K562 (cell line): ENCODE measurements at regions not wholly inside any gene's neighbourhood (a gene's known extent, or its start where the extent isn't known, plus 50 kb on each side); places are given as distances from the start of the nearest gene placed in this dataset.

Source experiments
- ATAC-seq: fragments of 200-7000 bp; cut with Tn5 transposase; 3 replicates; pipeline ENCODE4 v1.9.1; 2020; ENCODE audit warnings: moderate library complexity
- BruUV-seq: library from RNA; stranded (reverse); fragments of 400-500 nt; replicated peaks from 2 replicates; lab custom pipeline; 2021; lab: Mats Ljungman, UMichigan
- CTCF ChIA-PET: fragments of 300-600 bp; formaldehyde crosslinking; extraction: SDS; loops from one replicate; lab custom pipeline; 2021; ENCODE audit warnings: low intra/inter-chr PET ratio; lab: Yijun Ruan, JAX
- POLR2A ChIA-PET: fragments of 300-600, 350-650 bp; sonication (Branson Sonifier 250); formaldehyde crosslinking; extraction: SDS; loops from one replicate; lab custom pipeline; 2021; ENCODE audit warnings: antibody characterized with exemption, inconsistent platforms; lab: Yijun Ruan, JAX
- DNase-seq, 4 experiments: peaks; one replicate each; pipeline versions ENCODE4 v3.0.0 to v3.0.0-alpha.2; 2011 to 2018; ENCODE audit warnings: low spot score in 3 of 4, mixed read lengths in 3 of 4; ENCODE audit errors: extremely low read depth in 1 of 4
- FAIRE-seq: peaks from 2 replicates; lab custom pipeline; 2011; peaks lifted over from hg19 to GRCh38; lab: Jason Lieb, UNC
- H2AFZ ChIP-seq: 2 replicates; pipeline ENCODE4 v1.6.0; 2011; ENCODE audit warnings: low read depth, low read length, control low read depth, inconsistent platforms
- H3K27ac ChIP-seq: fragments of 200-600 bp; 3 replicates; pipeline ENCODE4 v1.8.0; 2011; ENCODE audit warnings: low read depth, mild to moderate bottlenecking, control low read depth, inconsistent platforms, low read length, moderate library complexity, mixed read lengths; ENCODE audit errors: extremely low read depth
- H3K27me3 ChIP-seq, 2 experiments: fragments of 300-600 bp in 1 of 2; 2 replicates in 1 of 2; 3 replicates in 1 of 2; pipeline versions ENCODE4 v1.6.0 to v1.8.0; 2011; ENCODE audit warnings: inconsistent platforms in 2 of 2, low read length in 2 of 2, mild to moderate bottlenecking in 1 of 2, mixed read lengths in 1 of 2, moderate library complexity in 1 of 2; ENCODE audit not compliant: control insufficient read depth in 2 of 2, insufficient read depth in 2 of 2
- H3K36me3 ChIP-seq: fragments of 300-600 bp; 3 replicates; pipeline ENCODE4 v1.8.0; 2011; ENCODE audit warnings: mild to moderate bottlenecking, low read length, inconsistent platforms; ENCODE audit not compliant: control insufficient read depth, insufficient read depth
- H3K4me1 ChIP-seq, 2 experiments: fragments of 200-600 bp in 1 of 2; replicated peaks in 1 of 2; 2 replicates in 1 of 2; 3 replicates in 1 of 2; pipeline versions ENCODE4 v1.5.1 to v1.8.0; 2011; ENCODE audit warnings: inconsistent platforms in 2 of 2, low read length in 2 of 2, mild to moderate bottlenecking in 1 of 2, mixed read lengths in 1 of 2, moderate library complexity in 1 of 2; ENCODE audit not compliant: control insufficient read depth in 2 of 2, insufficient read depth in 2 of 2
- H3K4me2 ChIP-seq: 2 replicates; pipeline ENCODE4 v1.6.1; 2011; ENCODE audit warnings: low read length, control low read depth, inconsistent platforms, mixed read lengths; ENCODE audit not compliant: insufficient read depth
- H3K4me3 ChIP-seq: fragments of 200-600 bp; sonication (generic), shearing (Covaris generic); 2 replicates; pipeline ENCODE4 v1.5.1; 2016; ENCODE audit warnings: control low read depth, inconsistent platforms
- H3K79me2 ChIP-seq: fragments of 200-600 bp; 3 replicates; pipeline ENCODE4 v1.8.0; 2011; ENCODE audit warnings: low read length, inconsistent platforms; ENCODE audit not compliant: control insufficient read depth, insufficient read depth
- H3K9ac ChIP-seq, 2 experiments: 2 replicates each; pipeline versions ENCODE4 v1.6.0 to v1.6.1; 2011; ENCODE audit warnings: low read depth in 2 of 2, low read length in 2 of 2, control low read depth in 1 of 2, inconsistent platforms in 1 of 2, mild to moderate bottlenecking in 1 of 2, mixed read lengths in 1 of 2; ENCODE audit not compliant: insufficient read depth in 1 of 2
- H3K9me1 ChIP-seq: one replicate; pipeline ENCODE4 v1.6.0; 2011; ENCODE audit warnings: inconsistent platforms, mild to moderate bottlenecking, low read length, moderate library complexity; ENCODE audit not compliant: control insufficient read depth, insufficient read depth
- H3K9me3 ChIP-seq: replicated peaks from 2 replicates; pipeline ENCODE4 v1.5.1; 2011; ENCODE audit warnings: low read depth, low read length, inconsistent platforms; ENCODE audit not compliant: control insufficient read depth, insufficient read depth
- H4K20me1 ChIP-seq: replicated peaks from 2 replicates; pipeline ENCODE4 v1.6.1; 2011; ENCODE audit warnings: low read length, inconsistent platforms, mixed read lengths; ENCODE audit not compliant: control insufficient read depth, insufficient read depth
- USF1 ChIP-seq: sonication (generic); formaldehyde crosslinking; IDR thresholded peaks from 2 replicates; pipeline ENCODE4 v1.9.0; 2022; ENCODE audit warnings: mild to moderate bottlenecking, missing genetic modification reagents
- ZNF589 ChIP-seq: fragments of 200-800 bp; sonication (Bioruptor generic); IDR thresholded peaks from 2 replicates; pipeline ENCODE4 v1.6.1; 2016; ENCODE audit warnings: low read depth, missing genetic modification characterization, missing compliant biosample characterization
- ZNF766 ChIP-seq: fragments of 200-800 bp; sonication (Bioruptor generic); conservative IDR thresholded peaks from 2 replicates; pipeline ENCODE4 v1.6.1; 2016; ENCODE audit warnings: missing genetic modification characterization, missing compliant biosample characterization
- WGBS: fragments of 100-300 bp; shearing (Covaris generic); methylation state at CpG from one replicate; pipeline ENCODE4 v1.1.6; 2016; ENCODE audit warnings: low coverage, mixed read lengths; ENCODE audit not compliant: insufficient coverage; ENCODE audit errors: missing lambda C conversion rate; 5-methylcytosine and 5-hydroxymethylcytosine counted together
- in situ Hi-C: fragments of 300-500 bp; cut with MboI; formaldehyde crosslinking; loops from 4 replicates; pipeline ENCODE4 v1.15.0; 2018; ENCODE audit warnings: inconsistent platforms, mixed read lengths
- intact Hi-C: fragments of 100-400 bp; cut with micrococcal nuclease; formaldehyde crosslinking; loops from 2 replicates; pipeline ENCODE4 v1.14.2; 2022
- TF ChIP-seq, protein P1 (sequence below): fragments of 450-650 bp; formaldehyde crosslinking; IDR thresholded peaks from 2 replicates; pipeline ENCODE4 v1.4.0; 2022; ENCODE audit warnings: missing genetic modification characterization

DNA sequence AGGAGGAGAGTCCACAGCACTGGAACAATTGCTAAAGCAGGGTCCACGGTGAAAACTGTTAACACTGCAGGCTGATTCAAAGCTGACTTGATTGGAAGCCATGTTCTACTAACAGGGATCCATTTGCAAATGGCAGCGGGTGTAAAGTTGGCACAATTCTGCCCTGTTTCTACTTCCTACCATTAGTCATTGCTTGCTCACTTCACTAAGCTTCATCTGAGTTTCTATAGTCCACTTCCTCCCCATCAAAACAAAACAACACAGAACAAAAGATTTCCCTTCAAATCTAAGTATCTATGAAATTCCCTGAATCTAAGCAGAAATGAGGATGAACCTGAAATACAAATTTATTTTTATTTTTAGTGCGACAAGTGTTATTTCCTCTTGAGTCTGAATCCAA lies 187.4 kb upstream of the SOX11 start:
- POLR2A ChIA-PET, result no interaction called here
- H2AFZ ChIP-seq, result no peak overlapping the region

More for the DNA sequence above, 187.4 kb upstream of the SOX11 start:
- H3K36me3 ChIP-seq, result no peaks in the 10 kb centered on the region
- TF ChIP-seq USF1 (no peak), ZNF766 (CRISPR knock-in tag) (no peak), ZNF589 (CRISPR knock-in tag) (no peak)
- TF ChIP-seq, protein P1, sequence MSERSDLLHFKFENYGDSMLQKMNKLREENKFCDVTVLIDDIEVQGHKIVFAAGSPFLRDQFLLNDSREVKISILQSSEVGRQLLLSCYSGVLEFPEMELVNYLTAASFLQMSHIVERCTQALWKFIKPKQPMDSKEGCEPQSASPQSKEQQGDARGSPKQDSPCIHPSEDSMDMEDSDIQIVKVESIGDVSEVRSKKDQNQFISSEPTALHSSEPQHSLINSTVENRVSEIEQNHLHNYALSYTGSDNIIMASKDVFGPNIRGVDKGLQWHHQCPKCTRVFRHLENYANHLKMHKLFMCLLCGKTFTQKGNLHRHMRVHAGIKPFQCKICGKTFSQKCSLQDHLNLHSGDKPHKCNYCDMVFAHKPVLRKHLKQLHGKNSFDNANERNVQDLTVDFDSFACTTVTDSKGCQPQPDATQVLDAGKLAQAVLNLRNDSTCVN (CRISPR knock-in tag), result no peak
- TF ChIP-seq, all 486 proteins: peak for 0
- Histone ChIP-seq H3K79me2 (no peaks in the 10 kb centered on the region), H3K4me1 (no peaks in the 10 kb centered on the region), H3K27me3 (no peaks in the 10 kb centered on the region), H3K27ac (no peak overlapping the region), H3K9me1 (no peaks in the 10 kb centered on the region), H4K20me1 (no peaks in the 10 kb centered on the region), H3K9ac (no peak overlapping the region), H3K4me3 (no peak overlapping the region), H3K9me3 (peaks cover 2% of the 10 kb centered on the region), H3K4me2 (no peak overlapping the region)
- intact Hi-C loops, result no loop called here
- FAIRE-seq (no peak), ATAC-seq (no peak), DNase-seq (no peak)
- in situ Hi-C loops, result no loop called here
- no TSS peak for BruUV-seq
- WGBS, result 3% methylated on average over 3 of the region's 3 CpGs
- CTCF ChIA-PET, result no interaction called here
